HEK293T (cell line): ENCODE measurements at regions not wholly inside any gene's neighbourhood (a gene's known extent, or its start where the extent isn't known, plus 50 kb on each side); places are given as distances from the start of the nearest gene placed in this dataset.

ENCODE experiments used
- FOXA1 ChIP-seq: fragments of 450-650 bp; IDR thresholded peaks from 2 replicates; pipeline ENCODE4 v1.6.1; 2016; ENCODE audit warnings: mild to moderate bottlenecking
- NFRKB ChIP-seq: fragments of 450-650 bp; IDR thresholded peaks from 2 replicates; pipeline ENCODE4 v1.6.1; 2016; ENCODE audit warnings: mild to moderate bottlenecking, moderate library complexity
- SUZ12 ChIP-seq: fragments of 450-650 bp; IDR thresholded peaks from 2 replicates; pipeline ENCODE4 v1.6.1; 2016; ENCODE audit warnings: mild to moderate bottlenecking

DNA sequence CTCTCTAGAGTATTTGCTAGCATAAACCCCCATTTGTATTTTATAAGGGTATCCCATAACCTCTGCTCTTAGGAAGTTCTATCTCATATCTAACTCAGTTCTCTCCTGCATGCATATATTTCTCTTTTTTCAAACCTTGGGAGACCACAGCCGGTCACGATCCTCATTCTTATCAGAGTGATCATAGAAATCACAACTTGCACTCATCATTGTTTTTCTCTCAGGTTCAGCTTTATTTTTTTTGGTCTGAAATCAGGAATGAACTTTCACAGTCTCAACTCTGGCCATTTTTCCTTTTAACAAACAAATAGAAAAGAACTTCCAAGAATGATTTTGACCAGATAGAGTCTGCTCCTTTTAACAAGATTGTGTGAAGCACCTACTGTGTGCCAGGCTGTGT is 98.6 kb upstream of the BLID start:
- TF ChIP-seq SUZ12 = no peak
- TF ChIP-seq NFRKB = no peak
- no peak for TF ChIP-seq FOXA1
